Stimulated activated naive CD8-positive, alpha-beta T cell treated with anti-CD3 and anti-CD28 coated beads, Interleukin-15, Interleukin-2, amounts not matched to agents 100 ng/mL and 50 ng/mL, for 24 hours (primary cell): ENCODE measurements at regions not wholly inside any gene's neighbourhood (a gene's known extent, or its start where the extent isn't known, plus 50 kb on each side); places are given as distances from the start of the nearest gene placed in this dataset.

Experiments used
- H3K27ac Mint-ChIP-seq: one replicate; pipeline ENCODE4 v1.8.0; 2021; ENCODE audit warnings: mild to moderate bottlenecking, mixed read lengths
- H3K27me3 Mint-ChIP-seq: one replicate; pipeline ENCODE4 v1.8.0; 2021; ENCODE audit warnings: mixed read lengths
- H3K36me3 Mint-ChIP-seq: one replicate; pipeline ENCODE4 v1.8.0; 2021; ENCODE audit warnings: low read depth, mixed read lengths
- H3K4me1 Mint-ChIP-seq: one replicate; pipeline ENCODE4 v1.8.0; 2021; ENCODE audit warnings: low read depth, mixed read lengths
- H3K4me3 Mint-ChIP-seq: one replicate; pipeline ENCODE4 v1.8.0; 2021; ENCODE audit warnings: mild to moderate bottlenecking, mixed read lengths
- H3K9me3 Mint-ChIP-seq: one replicate; pipeline ENCODE4 v1.8.0; 2021; ENCODE audit warnings: mixed read lengths

GRCh38 chr6:14918200-14918907 lies 327.5 kb upstream of the JARID2 start:
- H3K27ac Mint-ChIP-seq: no peak overlapping the region
- peaks cover 6% of the 10 kb centered on the region for H3K4me1 Mint-ChIP-seq
- no peaks in the 10 kb centered on the region for H3K27me3 Mint-ChIP-seq
- no peaks in the 10 kb centered on the region for H3K9me3 Mint-ChIP-seq
- H3K4me3 Mint-ChIP-seq: no peak overlapping the region
- no peaks in the 10 kb centered on the region for H3K36me3 Mint-ChIP-seq

- Mint-ChIP-seq H3K4me3 (no peak overlapping the region), H3K27ac (peak overlapping the region; percentile 45), H3K4me1 (peaks cover 6% of the 10 kb centered on the region), H3K36me3 (no peaks in the 10 kb centered on the region), H3K9me3 (no peaks in the 10 kb centered on the region), H3K27me3 (no peaks in the 10 kb centered on the region)
Measured at GRCh38 chr6:14919038-14919670, 326.7 kb upstream of the JARID2 start.

GRCh38 chr6:14920276-14920675 lies 325.6 kb upstream of the JARID2 start:
- peaks cover 6% of the 10 kb centered on the region for H3K4me1 Mint-ChIP-seq
- no peak overlapping the region for H3K4me3 Mint-ChIP-seq
- H3K27me3 Mint-ChIP-seq: no peaks in the 10 kb centered on the region
- no peak overlapping the region for H3K27ac Mint-ChIP-seq
- H3K36me3 Mint-ChIP-seq: no peaks in the 10 kb centered on the region
- no peaks in the 10 kb centered on the region for H3K9me3 Mint-ChIP-seq

DNA sequence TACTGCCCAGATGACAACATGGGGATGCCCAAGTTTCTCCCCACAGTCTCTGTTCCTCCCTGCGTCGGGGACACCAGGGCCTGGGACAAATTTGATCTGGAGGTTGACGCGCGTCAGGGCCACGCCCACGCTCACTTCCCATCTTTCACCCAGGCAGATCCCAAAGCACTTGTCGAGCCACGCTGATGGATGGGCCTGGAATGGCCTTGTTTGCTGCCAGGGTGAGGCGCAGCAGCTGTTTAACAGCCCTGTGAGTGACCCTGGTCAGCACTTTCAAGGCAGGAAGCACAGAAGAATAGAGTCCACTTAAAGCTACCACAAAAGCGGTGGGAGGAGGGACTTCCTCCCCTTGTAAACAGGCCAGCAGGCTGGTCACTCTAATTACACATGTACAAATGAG lies 324.7 kb upstream of the JARID2 start:
- no peak overlapping the region for H3K27ac Mint-ChIP-seq
- H3K4me3 Mint-ChIP-seq: no peak overlapping the region
- no peaks in the 10 kb centered on the region for H3K27me3 Mint-ChIP-seq
- H3K9me3 Mint-ChIP-seq: no peaks in the 10 kb centered on the region
- H3K4me1 Mint-ChIP-seq: peaks cover 6% of the 10 kb centered on the region
- no peaks in the 10 kb centered on the region for H3K36me3 Mint-ChIP-seq

- H3K27ac Mint-ChIP-seq: no peak overlapping the region
- no peaks in the 10 kb centered on the region for H3K9me3 Mint-ChIP-seq
- H3K36me3 Mint-ChIP-seq: no peaks in the 10 kb centered on the region
- no peaks in the 10 kb centered on the region for H3K27me3 Mint-ChIP-seq
- peaks cover 6% of the 10 kb centered on the region for H3K4me1 Mint-ChIP-seq
- no peak overlapping the region for H3K4me3 Mint-ChIP-seq
Measured at GRCh38 chr6:14921878-14922671, 323.8 kb upstream of the JARID2 start.

- Mint-ChIP-seq H3K4me1 (peaks cover 6% of the 10 kb centered on the region), H3K9me3 (no peaks in the 10 kb centered on the region), H3K27ac (no peak overlapping the region), H3K36me3 (no peaks in the 10 kb centered on the region), H3K27me3 (no peaks in the 10 kb centered on the region), H3K4me3 (no peak overlapping the region)
Measured at GRCh38 chr6:14922706-14923460, 323.0 kb upstream of the JARID2 start.

- Mint-ChIP-seq H3K36me3 (no peaks in the 10 kb centered on the region), H3K27me3 (no peaks in the 10 kb centered on the region), H3K4me3 (no peak overlapping the region), H3K9me3 (no peaks in the 10 kb centered on the region), H3K27ac (no peak overlapping the region), H3K4me1 (peaks cover 6% of the 10 kb centered on the region)
Measured at GRCh38 chr6:14924126-14925024, 321.5 kb upstream of the JARID2 start.

GRCh38 chr6:14925025-14925698 lies 320.7 kb upstream of the JARID2 start:
- H3K27ac Mint-ChIP-seq: no peak overlapping the region

GRCh38 chr6:14925699-14926026 lies 320.2 kb upstream of the JARID2 start:
- H3K9me3 Mint-ChIP-seq: no peaks in the 10 kb centered on the region
- no peak overlapping the region for H3K4me3 Mint-ChIP-seq
- no peaks in the 10 kb centered on the region for H3K36me3 Mint-ChIP-seq
- H3K27me3 Mint-ChIP-seq: no peaks in the 10 kb centered on the region
- no peak overlapping the region for H3K27ac Mint-ChIP-seq
- H3K4me1 Mint-ChIP-seq: peaks cover 6% of the 10 kb centered on the region

More at GRCh38 chr6:14925025-14925698, 320.7 kb upstream of the JARID2 start:
- Mint-ChIP-seq H3K36me3 (no peaks in the 10 kb centered on the region), H3K9me3 (no peaks in the 10 kb centered on the region), H3K27me3 (no peaks in the 10 kb centered on the region), H3K4me3 (no peak overlapping the region), H3K4me1 (peaks cover 6% of the 10 kb centered on the region)

DNA sequence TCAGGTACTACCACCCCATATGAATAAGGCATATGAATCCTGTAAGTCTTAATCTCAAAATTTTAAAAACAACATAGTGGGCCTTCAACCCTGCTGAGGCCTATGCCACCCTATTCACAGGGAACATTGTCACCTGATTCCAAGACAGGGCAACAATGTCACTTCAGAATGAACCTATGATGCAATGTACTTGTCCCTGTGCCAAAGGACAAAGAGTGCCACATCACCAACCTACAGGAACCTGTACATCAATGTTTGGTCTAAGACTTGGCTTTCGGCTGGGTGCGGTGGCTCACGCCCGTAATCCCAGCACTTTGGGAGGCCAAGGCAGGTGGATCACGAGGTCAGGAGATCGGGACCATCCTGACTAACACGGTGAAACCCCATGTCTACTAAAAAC lies 318.5 kb upstream of the JARID2 start:
- no peak overlapping the region for H3K27ac Mint-ChIP-seq
- no peak overlapping the region for H3K4me3 Mint-ChIP-seq
- no peaks in the 10 kb centered on the region for H3K9me3 Mint-ChIP-seq
- H3K36me3 Mint-ChIP-seq: no peaks in the 10 kb centered on the region
- no peaks in the 10 kb centered on the region for H3K4me1 Mint-ChIP-seq
- no peaks in the 10 kb centered on the region for H3K27me3 Mint-ChIP-seq

- H3K27ac Mint-ChIP-seq: no peak overlapping the region
- H3K27me3 Mint-ChIP-seq: no peaks in the 10 kb centered on the region
- H3K4me1 Mint-ChIP-seq: no peaks in the 10 kb centered on the region
- H3K9me3 Mint-ChIP-seq: no peaks in the 10 kb centered on the region
- no peaks in the 10 kb centered on the region for H3K36me3 Mint-ChIP-seq
- no peak overlapping the region for H3K4me3 Mint-ChIP-seq
Measured at GRCh38 chr6:14929291-14929690, 316.6 kb upstream of the JARID2 start.

DNA sequence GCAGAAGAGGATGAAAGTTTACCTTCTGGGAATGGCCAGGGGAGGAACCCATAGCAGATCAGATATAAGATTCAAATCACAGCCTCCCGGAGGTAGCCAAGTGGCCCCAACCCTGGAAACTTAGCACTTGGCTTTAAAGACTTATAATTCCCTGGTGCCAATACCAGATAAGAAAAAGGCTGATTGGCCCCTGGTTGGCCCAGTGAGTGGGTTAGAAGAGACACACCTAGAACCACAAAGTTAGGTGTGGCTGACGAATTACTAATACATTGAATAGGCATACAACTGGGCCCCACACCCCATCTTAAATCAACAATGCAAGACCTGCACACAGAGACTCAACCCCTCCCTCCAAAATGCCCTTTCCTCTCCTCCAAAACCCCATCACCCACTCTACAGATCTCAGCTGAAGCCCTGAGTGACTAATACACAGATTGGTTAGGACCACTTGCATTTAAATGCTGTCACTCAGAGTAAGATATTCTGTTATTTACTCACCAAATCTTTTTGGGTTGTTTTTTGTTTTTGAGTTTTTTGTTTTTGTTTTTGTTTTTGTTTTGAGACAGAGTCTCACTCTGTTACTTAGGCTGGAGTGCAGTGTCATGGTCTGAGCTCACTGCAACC lies 315.4 kb upstream of the JARID2 start:
- no peaks in the 10 kb centered on the region for H3K4me1 Mint-ChIP-seq
- no peaks in the 10 kb centered on the region for H3K9me3 Mint-ChIP-seq
- no peak overlapping the region for H3K4me3 Mint-ChIP-seq
- no peak overlapping the region for H3K27ac Mint-ChIP-seq
- H3K27me3 Mint-ChIP-seq: no peaks in the 10 kb centered on the region
- no peaks in the 10 kb centered on the region for H3K36me3 Mint-ChIP-seq

DNA sequence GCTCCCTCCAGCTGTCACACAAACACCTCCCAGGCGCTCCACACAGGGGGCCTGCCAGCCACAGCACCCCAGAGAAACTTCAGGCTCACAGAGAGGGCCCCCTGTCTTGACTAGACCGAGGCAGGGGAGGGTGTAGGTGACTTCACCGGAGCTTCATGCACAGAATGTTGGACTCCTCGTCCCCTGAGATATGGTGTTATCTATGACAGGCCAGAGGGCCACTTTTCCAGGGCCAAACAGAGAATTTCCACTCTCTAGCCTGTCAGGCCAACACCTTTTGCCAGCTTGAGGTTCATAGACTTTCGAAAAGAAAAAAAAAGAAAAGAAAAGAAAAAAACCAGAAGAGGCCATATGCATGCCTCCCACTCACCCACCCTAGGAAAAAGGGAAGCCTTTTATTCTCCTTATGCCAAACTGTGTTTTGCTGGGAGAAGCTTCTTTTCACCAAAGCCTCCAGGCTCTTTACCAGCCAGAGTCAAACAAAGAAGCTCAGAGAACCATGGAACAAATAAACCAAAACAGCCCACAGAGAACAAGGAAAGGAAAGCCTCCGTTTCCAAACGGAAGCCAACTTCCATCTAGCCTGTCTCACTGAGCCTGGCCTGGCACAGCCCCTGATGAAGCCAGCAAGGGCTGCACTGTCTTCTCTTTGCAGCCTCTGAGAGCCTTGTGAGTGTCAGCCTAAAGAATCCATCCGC lies 313.2 kb upstream of the JARID2 start:
- Mint-ChIP-seq H3K27me3 (no peaks in the 10 kb centered on the region), H3K36me3 (no peaks in the 10 kb centered on the region), H3K27ac (no peak overlapping the region), H3K9me3 (no peaks in the 10 kb centered on the region), H3K4me1 (no peaks in the 10 kb centered on the region), H3K4me3 (no peak overlapping the region)
